B cell (primary cell): ENCODE measurements at regions not wholly inside any gene's neighbourhood (a gene's known extent, or its start where the extent isn't known, plus 50 kb on each side); places are given as distances from the start of the nearest gene placed in this dataset.

ENCODE experiments used
- ATAC-seq: fragments of 200-7000 bp; cut with Tn5 transposase; one replicate; pipeline ENCODE4 v1.10.0; 2021; ENCODE audit warnings: low read depth, mild to moderate bottlenecking, moderate number of reproducible peaks, moderate library complexity
- CTCF ChIA-PET: fragments of 350-600 bp; sonication (Branson Sonifier 250); formaldehyde crosslinking; loops from one replicate; lab custom pipeline; 2021; ENCODE audit warnings: antibody characterized with exemption, inconsistent platforms; lab: Charles Lee
- POLR2A ChIA-PET: fragments of 350-600 bp; sonication (Branson Sonifier 250); formaldehyde crosslinking; loops from one replicate; lab custom pipeline; 2021; ENCODE audit warnings: antibody characterized with exemption; lab: Charles Lee
- DNase-seq: peaks from one replicate; pipeline ENCODE4 v3.0.0; 2013
- H2AFZ ChIP-seq: 2 replicates; pipeline ENCODE4 v1.6.1; 2012; ENCODE audit warnings: mild to moderate bottlenecking, low read depth, low read length; ENCODE audit not compliant: insufficient read depth, poor library complexity, severe bottlenecking
- H3K27ac ChIP-seq, 2 donors: 1 replicate in 1 of 2; 2 replicates in 1 of 2; pipeline ENCODE4 v1.5.1; 2012 to 2013; ENCODE audit warnings: low read length in 2 of 2, mild to moderate bottlenecking in 2 of 2, moderate library complexity in 1 of 2
- H3K27me3 ChIP-seq, 4 experiments: fragments of 200-600 bp in 1 of 4; sonication (generic) in 1 of 4; replicated peaks in 1 of 4; 1 replicate in 2 of 4; 2 replicates in 2 of 4; pipeline versions ENCODE4 v1.6.1 to v1.7.0; 2013 to 2016; ENCODE audit warnings: low read length in 3 of 4, mild to moderate bottlenecking in 2 of 4, mixed read lengths in 1 of 4, moderate library complexity in 1 of 4; ENCODE audit not compliant: insufficient read depth in 4 of 4, control insufficient read depth in 3 of 4; ENCODE audit errors: control extremely low read depth in 1 of 4
- H3K36me3 ChIP-seq, 2 experiments: replicated peaks in 1 of 2; 1 replicate in 1 of 2; 2 replicates in 1 of 2; pipeline versions ENCODE4 v1.6.1 to v1.7.1; 2013; ENCODE audit warnings: low read length in 1 of 2; ENCODE audit not compliant: insufficient read depth in 2 of 2, control insufficient read depth in 1 of 2; ENCODE audit errors: control extremely low read depth in 1 of 2, extremely low read depth in 1 of 2
- H3K4me1 ChIP-seq, 2 donors: fragments of 200-600 bp in 1 of 2; sonication (generic) in 1 of 2; 1 replicate in 1 of 2; 2 replicates in 1 of 2; pipeline versions ENCODE4 v1.5.1 to v1.6.1; 2013 to 2017; ENCODE audit warnings: low read length in 2 of 2; ENCODE audit not compliant: control insufficient read depth in 2 of 2, insufficient read depth in 2 of 2
- H3K4me2 ChIP-seq: replicated peaks from 2 replicates; pipeline ENCODE3; 2012; ENCODE audit warnings: mild to moderate bottlenecking, low read depth, low read length; ENCODE audit not compliant: poor library complexity, severe bottlenecking
- H3K4me3 ChIP-seq, 5 experiments: fragments of 200-600 bp in 1 of 5; sonication (generic) in 1 of 5; 1 replicate in 3 of 5; 2 replicates in 2 of 5; pipeline versions ENCODE4 v1.5.1 to v1.7.0; 2011 to 2016; ENCODE audit warnings: low read length in 4 of 5, mild to moderate bottlenecking in 4 of 5, low read depth in 2 of 5, control low read depth in 1 of 5, moderate library complexity in 1 of 5; ENCODE audit not compliant: insufficient read depth in 1 of 5; ENCODE audit errors: control extremely low read depth in 1 of 5, extremely low read depth in 1 of 5
- H3K79me2 ChIP-seq: fragments of 200-600 bp; sonication (generic); one replicate; pipeline ENCODE4 v1.6.0; 2016; ENCODE audit warnings: low read length; ENCODE audit not compliant: control insufficient read depth, insufficient read depth
- H3K9ac ChIP-seq: fragments of 200-600 bp; sonication (generic); 2 replicates; pipeline ENCODE4 v1.6.1; 2017; ENCODE audit warnings: mild to moderate bottlenecking, low read length, moderate library complexity
- H3K9me3 ChIP-seq, 3 donors: one replicate each; pipeline versions ENCODE4 v1.6.1 to v1.7.1; 2013; ENCODE audit warnings: low read length in 2 of 3; ENCODE audit not compliant: control insufficient read depth in 2 of 3, insufficient read depth in 1 of 3; ENCODE audit errors: control extremely low read depth in 1 of 3
- H4K20me1 ChIP-seq: 2 replicates; pipeline ENCODE4 v1.6.0; 2012; ENCODE audit warnings: mild to moderate bottlenecking, low read length; ENCODE audit not compliant: insufficient read depth, control insufficient read depth, poor library complexity, severe bottlenecking
- H3K27ac Mint-ChIP-seq: one replicate; pipeline ENCODE4 v1.8.0; 2021; ENCODE audit warnings: mixed read lengths
- H3K27me3 Mint-ChIP-seq: one replicate; pipeline ENCODE4 v1.8.0; 2021; ENCODE audit warnings: mixed read lengths
- H3K4me1 Mint-ChIP-seq: one replicate; pipeline ENCODE4 v1.8.0; 2021; ENCODE audit warnings: mixed read lengths
- H3K4me3 Mint-ChIP-seq: one replicate; pipeline ENCODE4 v1.8.0; 2021; ENCODE audit warnings: mixed read lengths
- H3K9me3 Mint-ChIP-seq: one replicate; pipeline ENCODE4 v1.8.0; 2022; ENCODE audit warnings: mixed read lengths; ENCODE audit not compliant: insufficient read depth
- CTCF ChIP-seq: fragments of 200-600 bp; IDR thresholded peaks from one replicate; pipeline ENCODE4 v1.8.0; 2022; ENCODE audit warnings: antibody characterized with exemption, mild to moderate bottlenecking
- EZH2 ChIP-seq: IDR thresholded peaks from 2 replicates; pipeline ENCODE4 v1.6.1; 2012; ENCODE audit warnings: borderline replicate concordance, low read depth, mild to moderate bottlenecking, moderate library complexity, low read length; ENCODE audit not compliant: insufficient read depth, poor library complexity, severe bottlenecking
- WGBS: methylation state at CpG from one replicate; pipeline ENCODE4 v1.1.5; 2013; ENCODE audit warnings: missing lambda C conversion rate; ENCODE audit not compliant: insufficient coverage; 5-methylcytosine and 5-hydroxymethylcytosine counted together
- intact Hi-C: fragments of 100-400 bp; cut with micrococcal nuclease; formaldehyde crosslinking; loops from one replicate; pipeline ENCODE4 v1.10.0; 2022

DNA sequence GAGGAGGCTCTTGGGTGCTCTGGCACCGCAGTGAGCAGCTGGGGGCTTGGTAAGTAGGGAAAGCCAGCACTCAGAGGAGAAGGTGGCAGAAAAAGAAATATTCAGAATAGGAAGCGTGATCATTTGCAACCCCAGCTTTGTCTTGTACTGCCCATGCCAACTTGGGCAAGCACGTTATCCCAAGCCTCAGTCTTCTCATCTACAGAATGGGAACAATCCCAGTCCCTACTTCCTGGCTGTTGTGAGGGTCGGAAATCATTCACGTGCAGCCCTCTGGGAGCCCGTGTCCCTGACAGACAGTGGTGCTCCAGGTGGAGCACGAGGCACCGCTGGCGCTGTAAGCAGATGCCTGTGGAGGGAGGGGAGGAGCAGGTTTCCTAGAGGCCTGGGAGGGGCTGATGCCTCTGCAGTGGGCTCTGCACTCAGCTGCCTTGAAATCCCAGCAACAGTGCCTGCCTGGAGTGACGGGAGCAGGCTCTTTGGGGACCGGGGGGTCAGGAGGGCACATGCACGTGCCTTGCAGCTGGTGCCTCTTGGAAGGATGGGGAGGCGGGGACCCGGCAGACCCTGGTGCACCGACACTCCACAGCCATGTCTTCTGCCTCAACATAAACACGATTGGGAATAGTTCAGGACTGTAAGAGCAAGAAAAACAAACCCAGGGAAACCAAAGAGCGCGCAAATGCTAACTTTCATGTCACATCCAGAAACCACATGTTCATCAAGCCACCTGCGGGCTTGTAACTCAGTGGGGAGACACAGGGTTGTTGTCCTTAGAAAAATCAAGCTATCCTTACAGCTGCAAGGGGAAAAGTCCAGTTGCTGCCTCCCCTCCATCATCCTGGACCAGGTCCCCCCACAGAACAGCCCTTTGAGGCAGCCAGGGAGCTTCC is 86.5 kb upstream of the DIO3 start:
- H3K9ac ChIP-seq = no peak overlapping the region

More for the DNA sequence above, 86.5 kb upstream of the DIO3 start:
- 91% methylated on average over 17 of the region's 19 CpGs for WGBS
- Histone ChIP-seq H4K20me1 (no peaks in the 10 kb centered on the region), H3K36me3 (no peaks in the 10 kb centered on the region), H3K4me3 (no peak overlapping the region), H3K4me2 (no peak overlapping the region), H3K27me3 (peaks cover 0 to 2% (median 0%) of the 10 kb centered on the region in 4 experiments), H3K4me1 (no peaks in the 10 kb centered on the region), H3K27ac (no peak overlapping the region), H2AFZ (no peak overlapping the region), H3K79me2 (no peaks in the 10 kb centered on the region), H3K9me3 (peaks cover 0 to 23% (median 0%) of the 10 kb centered on the region in 3 donors)
- DNase-seq (no peak), ATAC-seq (no peak)
- H3K9me3 Mint-ChIP-seq = peaks cover 2% of the 10 kb centered on the region
- TF ChIP-seq EZH2 (no peak), CTCF (no peak)
- no peak overlapping the region for H3K4me3 Mint-ChIP-seq
- no peaks in the 10 kb centered on the region for H3K4me1 Mint-ChIP-seq
- CTCF ChIA-PET = no interaction called here
- intact Hi-C loops = no loop called here
- H3K27me3 Mint-ChIP-seq = peaks cover 3% of the 10 kb centered on the region
- POLR2A ChIA-PET = no interaction called here
- H3K27ac Mint-ChIP-seq = no peak overlapping the region
